SJCRH30 (cell line): ENCODE measurements at regions not wholly inside any gene's neighbourhood (a gene's known extent, or its start where the extent isn't known, plus 50 kb on each side); places are given as distances from the start of the nearest gene placed in this dataset.

Experiments
- DNase-seq, 2 experiments: peaks; one replicate each; pipeline ENCODE4 v3.0.0-alpha.2; 2015 to 2020
- H3K27ac ChIP-seq: fragments of 250-450 bp; sonication (Bioruptor Pico); 2 replicates; pipeline ENCODE4 v1.5.1; 2020; ENCODE audit warnings: mild to moderate bottlenecking, moderate library complexity
- H3K27me3 ChIP-seq: fragments of 250-450 bp; sonication (Bioruptor Pico); 2 replicates; pipeline ENCODE4 v1.5.1; 2020; ENCODE audit warnings: mild to moderate bottlenecking, moderate library complexity
- H3K36me3 ChIP-seq: fragments of 250-450 bp; sonication (Bioruptor Pico); 2 replicates; pipeline ENCODE4 v1.5.1; 2020; ENCODE audit warnings: mild to moderate bottlenecking, moderate library complexity
- H3K4me1 ChIP-seq: fragments of 250-450 bp; sonication (Bioruptor Pico); 2 replicates; pipeline ENCODE4 v1.5.1; 2020; ENCODE audit warnings: mild to moderate bottlenecking, moderate library complexity
- H3K4me3 ChIP-seq: fragments of 250-450 bp; sonication (Bioruptor Pico); 2 replicates; pipeline ENCODE4 v1.5.1; 2020; ENCODE audit warnings: mild to moderate bottlenecking, moderate library complexity
- H3K9me3 ChIP-seq: fragments of 250-450 bp; sonication (Bioruptor Pico); replicated peaks from 2 replicates; pipeline ENCODE4 v1.5.1; 2020; ENCODE audit warnings: mild to moderate bottlenecking, moderate library complexity

- peaks cover 57% of the 10 kb centered on the region for H3K27me3 ChIP-seq
Observed at GRCh38 chr20:56865055-56865454, 235.9 kb downstream of the TFAP2C start.

GRCh38 chr20:56867128-56867527 is 238.0 kb downstream of the TFAP2C start:
- no peaks in the 10 kb centered on the region for H3K4me1 ChIP-seq

More at GRCh38 chr20:56865055-56865454, 235.9 kb downstream of the TFAP2C start:
- Histone ChIP-seq H3K4me1 (no peaks in the 10 kb centered on the region), H3K27ac (no peak overlapping the region), H3K4me3 (no peak overlapping the region), H3K9me3 (no peaks in the 10 kb centered on the region), H3K36me3 (no peaks in the 10 kb centered on the region)
- no peak for DNase-seq

GRCh38 chr20:56868746-56869145 is 239.6 kb downstream of the TFAP2C start:
- DNase-seq: no peak
- H3K9me3 ChIP-seq: no peaks in the 10 kb centered on the region
- H3K4me3 ChIP-seq: no peak overlapping the region
- H3K4me1 ChIP-seq: no peaks in the 10 kb centered on the region
- H3K27ac ChIP-seq: no peak overlapping the region
- H3K36me3 ChIP-seq: no peaks in the 10 kb centered on the region
- H3K27me3 ChIP-seq: peaks cover 36% of the 10 kb centered on the region

More at GRCh38 chr20:56867128-56867527, 238.0 kb downstream of the TFAP2C start:
- peaks cover 39% of the 10 kb centered on the region for H3K27me3 ChIP-seq
- no peak overlapping the region for H3K4me3 ChIP-seq
- no peaks in the 10 kb centered on the region for H3K36me3 ChIP-seq
- H3K27ac ChIP-seq: no peak overlapping the region
- no peaks in the 10 kb centered on the region for H3K9me3 ChIP-seq
- DNase-seq: no peak

DNA sequence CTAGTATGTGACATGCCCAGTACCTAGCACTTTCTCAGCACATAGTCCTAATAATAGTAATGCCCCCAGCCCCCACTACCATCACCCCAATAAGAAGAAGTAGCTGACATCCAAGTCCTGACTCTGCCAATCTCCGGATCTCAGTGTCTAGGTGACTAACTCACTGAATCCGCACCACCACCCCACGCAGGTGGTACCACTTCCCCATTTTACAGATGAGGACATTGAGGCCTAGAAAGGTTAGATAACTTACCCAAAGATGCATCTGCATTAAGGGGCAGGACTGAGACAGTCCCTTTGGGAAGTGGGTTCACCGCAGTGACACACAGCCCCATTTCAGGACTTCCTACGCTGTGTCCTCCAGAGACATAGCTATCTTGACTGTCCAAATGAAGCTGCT is 241.2 kb downstream of the TFAP2C start:
- Histone ChIP-seq H3K4me1 (no peaks in the 10 kb centered on the region), H3K36me3 (no peaks in the 10 kb centered on the region), H3K27ac (no peak overlapping the region), H3K4me3 (no peak overlapping the region), H3K9me3 (no peaks in the 10 kb centered on the region), H3K27me3 (peaks cover 29% of the 10 kb centered on the region)
- no peak for DNase-seq

GRCh38 chr20:56871691-56872090 is 242.6 kb downstream of the TFAP2C start:
- no peak overlapping the region for H3K27ac ChIP-seq
- no peak overlapping the region for H3K4me3 ChIP-seq
- no peaks in the 10 kb centered on the region for H3K36me3 ChIP-seq
- no peak for DNase-seq
- no peaks in the 10 kb centered on the region for H3K4me1 ChIP-seq
- H3K9me3 ChIP-seq: no peaks in the 10 kb centered on the region
- peaks cover 27% of the 10 kb centered on the region for H3K27me3 ChIP-seq

- H3K4me1 ChIP-seq: no peaks in the 10 kb centered on the region
- H3K9me3 ChIP-seq: no peaks in the 10 kb centered on the region
- H3K27ac ChIP-seq: no peak overlapping the region
- H3K4me3 ChIP-seq: no peak overlapping the region
- no peaks in the 10 kb centered on the region for H3K36me3 ChIP-seq
- peaks cover 27% of the 10 kb centered on the region for H3K27me3 ChIP-seq
- no peak for DNase-seq
Observed at GRCh38 chr20:56872620-56873458, 243.7 kb downstream of the TFAP2C start.

GRCh38 chr20:56873836-56874235 is 244.7 kb downstream of the TFAP2C start:
- Histone ChIP-seq H3K27me3 (peaks cover 27% of the 10 kb centered on the region), H3K36me3 (no peaks in the 10 kb centered on the region), H3K4me1 (no peaks in the 10 kb centered on the region), H3K4me3 (no peak overlapping the region), H3K27ac (no peak overlapping the region), H3K9me3 (no peaks in the 10 kb centered on the region)
- no peak for DNase-seq

- H3K9me3 ChIP-seq: no peaks in the 10 kb centered on the region
- peaks cover 27% of the 10 kb centered on the region for H3K27me3 ChIP-seq
- H3K36me3 ChIP-seq: no peaks in the 10 kb centered on the region
- H3K4me3 ChIP-seq: no peak overlapping the region
- H3K27ac ChIP-seq: no peak overlapping the region
- H3K4me1 ChIP-seq: no peaks in the 10 kb centered on the region
- DNase-seq: peak; percentile 30 to 35
Observed at GRCh38 chr20:56875052-56875659, 246.1 kb downstream of the TFAP2C start.

- Histone ChIP-seq H3K4me3 (no peak overlapping the region), H3K36me3 (no peaks in the 10 kb centered on the region), H3K9me3 (no peaks in the 10 kb centered on the region), H3K27ac (no peak overlapping the region), H3K27me3 (peaks cover 27% of the 10 kb centered on the region), H3K4me1 (no peaks in the 10 kb centered on the region)
- no peak for DNase-seq
Observed at GRCh38 chr20:56875803-56876202, 246.7 kb downstream of the TFAP2C start.

DNA sequence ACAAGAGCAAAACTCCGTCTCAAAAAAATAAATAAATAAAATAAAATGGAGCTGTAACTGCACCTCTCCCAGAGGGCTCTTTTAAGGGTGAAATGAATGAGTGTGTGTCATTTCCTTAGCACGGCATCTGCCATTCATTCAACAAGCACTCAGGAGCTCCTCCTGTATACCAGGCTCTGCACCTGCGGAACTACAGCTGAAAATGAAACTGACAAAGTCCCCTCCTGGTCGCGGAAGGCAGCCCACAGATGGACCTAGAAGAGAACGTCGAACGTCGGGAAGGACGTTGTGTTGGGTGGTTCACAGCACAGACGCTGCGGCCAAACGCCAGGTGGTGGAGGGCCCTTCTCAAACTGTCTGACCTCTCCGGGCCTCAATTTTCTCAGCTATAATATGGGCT is 256.4 kb downstream of the TFAP2C start:
- no peak for DNase-seq

GRCh38 chr20:56890011-56890410 is 260.9 kb downstream of the TFAP2C start:
- H3K4me3 ChIP-seq: no peak overlapping the region
- H3K9me3 ChIP-seq: no peaks in the 10 kb centered on the region
- H3K4me1 ChIP-seq: no peaks in the 10 kb centered on the region
- no peak for DNase-seq
- H3K36me3 ChIP-seq: no peaks in the 10 kb centered on the region
- peaks cover 44% of the 10 kb centered on the region for H3K27me3 ChIP-seq
- H3K27ac ChIP-seq: no peak overlapping the region

More for the DNA sequence above, 256.4 kb downstream of the TFAP2C start:
- Histone ChIP-seq H3K27me3 (peaks cover 22% of the 10 kb centered on the region), H3K4me3 (no peak overlapping the region), H3K4me1 (no peaks in the 10 kb centered on the region), H3K27ac (no peak overlapping the region), H3K9me3 (no peaks in the 10 kb centered on the region), H3K36me3 (no peaks in the 10 kb centered on the region)

GRCh38 chr20:56893226-56893917 is 264.3 kb downstream of the TFAP2C start:
- no peak overlapping the region for H3K27ac ChIP-seq
- no peak overlapping the region for H3K4me3 ChIP-seq
- peak; percentile 28 to 33 for DNase-seq
- no peaks in the 10 kb centered on the region for H3K9me3 ChIP-seq
- H3K4me1 ChIP-seq: no peaks in the 10 kb centered on the region
- peaks cover 53% of the 10 kb centered on the region for H3K27me3 ChIP-seq
- H3K36me3 ChIP-seq: no peaks in the 10 kb centered on the region

DNA sequence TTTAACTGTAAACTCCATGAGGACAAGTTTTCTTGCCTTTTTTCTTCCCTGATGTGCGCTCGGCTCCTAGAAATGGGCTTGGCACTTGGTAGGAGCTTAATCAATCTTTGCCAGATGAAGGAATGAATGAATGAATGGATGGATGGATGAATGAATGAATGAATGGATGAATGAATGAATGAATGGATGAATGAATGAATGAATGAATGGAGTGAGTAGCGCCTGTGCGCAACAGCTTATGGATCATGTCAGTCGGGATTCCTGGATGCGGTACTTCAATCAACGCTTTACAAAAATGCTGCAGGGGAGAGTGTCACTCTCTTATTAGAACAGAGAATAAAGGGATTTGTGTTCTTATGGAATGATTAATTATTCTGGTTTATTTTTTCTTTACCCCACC is 267.3 kb downstream of the TFAP2C start:
- Histone ChIP-seq H3K4me3 (no peak overlapping the region), H3K27ac (no peak overlapping the region), H3K27me3 (peaks cover 45% of the 10 kb centered on the region), H3K36me3 (no peaks in the 10 kb centered on the region), H3K4me1 (no peaks in the 10 kb centered on the region), H3K9me3 (no peaks in the 10 kb centered on the region; the same call in 1 of the 2 replicates)
- DNase-seq: no peak

GRCh38 chr20:56897318-56897957 is 268.3 kb downstream of the TFAP2C start:
- H3K4me3 ChIP-seq: no peak overlapping the region
- H3K9me3 ChIP-seq: no peaks in the 10 kb centered on the region; the same call in 1 of the 2 replicates
- peaks cover 42% of the 10 kb centered on the region for H3K27me3 ChIP-seq
- no peak for DNase-seq
- no peaks in the 10 kb centered on the region for H3K4me1 ChIP-seq
- H3K27ac ChIP-seq: no peak overlapping the region
- no peaks in the 10 kb centered on the region for H3K36me3 ChIP-seq

- Histone ChIP-seq H3K4me1 (no peaks in the 10 kb centered on the region), H3K27ac (no peak overlapping the region), H3K27me3 (peaks cover 41% of the 10 kb centered on the region), H3K36me3 (no peaks in the 10 kb centered on the region), H3K9me3 (no peaks in the 10 kb centered on the region; the same call in 1 of the 2 replicates), H3K4me3 (no peak overlapping the region)
- no peak for DNase-seq
Observed at GRCh38 chr20:56897958-56898349, 268.8 kb downstream of the TFAP2C start.
